ENCODE measurements at regions not wholly inside any gene's neighbourhood (a gene's known extent, or its start where the extent isn't known, plus 50 kb on each side); places are given as distances from the start of the nearest gene placed in this dataset.

GRCh38 chr11:134908583-134908982 is 496.5 kb upstream of the B3GAT1 start:
- H3K4me1 ChIP-seq (replicated peaks in 1 of 4; ENCODE audit: control insufficient read depth in 3 of 4, insufficient read depth in 4 of 4, low read length in 3 of 4) = no peaks in the 10 kb centered on the region
- TF ChIP-seq ATF3 (IDR thresholded peaks at IDR 0.05; ENCODE audit: insufficient read depth, low read depth, low read length) (no peak), CBX5 (IDR thresholded peaks at IDR 0.05; ENCODE audit: low read depth, low read length) (no peak), POLR2A (IDR thresholded peaks at IDR 0.05; ENCODE audit: control extremely low read depth in 1 of 2, low read depth in 2 of 2, low read length in 2 of 2) (no peak), BACH1 (IDR thresholded peaks at IDR 0.05; ENCODE audit: low read length) (no peak), SIX5 (IDR thresholded peaks at IDR 0.05; ENCODE audit: low read depth, low read length) (no peak), YY1 (IDR thresholded peaks at IDR 0.05; ENCODE audit: low read depth, low read length) (no peak), TAF7 (optimal IDR thresholded peaks at IDR 0.05; ENCODE audit: borderline replicate concordance, low read depth, low read length) (no peak), EP300 (IDR thresholded peaks at IDR 0.05; ENCODE audit: borderline replicate concordance in 1 of 2, low read depth in 2 of 2, low read length in 2 of 2) (no peak), EZH2 (IDR thresholded peaks at IDR 0.05; ENCODE audit: low read depth, low read length, severe bottlenecking) (no peak), CBX8 (IDR thresholded peaks at IDR 0.05; ENCODE audit: borderline replicate concordance, low read depth, low read length) (no peak), POLR2AphosphoS5 (IDR thresholded peaks at IDR 0.05; ENCODE audit: low read depth, low read length) (no peak), BCL11A (IDR thresholded peaks at IDR 0.05; ENCODE audit: low read depth in 2 of 2, low read length in 2 of 2) (no peak), SAP30 (IDR thresholded peaks at IDR 0.05; ENCODE audit: insufficient read depth, insufficient replicate concordance, low read length) (no peak), RNF2 (IDR thresholded peaks at IDR 0.05; ENCODE audit: borderline replicate concordance, low read depth, low read length, missing control alignments, poor library complexity, severe bottlenecking) (no peak), CHD2 (IDR thresholded peaks at IDR 0.05; ENCODE audit: low read length) (no peak)

More at GRCh38 chr11:134908583-134908982, 496.5 kb upstream of the B3GAT1 start:
- H4K91ac ChIP-seq (replicated peaks; ENCODE audit: insufficient read length, low read length) = no peak overlapping the region
- 90% methylated on average over 5 of the region's 5 CpGs; no CpG with 5 or more reads in 1 of the 2 experiments for WGBS, 2 experiments (ENCODE audit: extremely low coverage in 1 of 2, insufficient coverage in 1 of 2, insufficient read length in 1 of 2, insufficient replicate concordance in 2 of 2, low coverage in 1 of 2, low lambda C conversion rate in 2 of 2, missing lambda C conversion rate in 1 of 2)
- H2BK20ac ChIP-seq (ENCODE audit: low read length) = no peak overlapping the region
- H3K79me2 ChIP-seq (ENCODE audit: control insufficient read depth in 1 of 2, insufficient read depth in 2 of 2, low read length in 2 of 2) = no peaks in the 10 kb centered on the region
- H3K18ac ChIP-seq (ENCODE audit: extremely low read depth, low read length) = no peak overlapping the region
- no peak overlapping the region for H2BK12ac ChIP-seq (ENCODE audit: low read depth, low read length)
- H3K27me3 ChIP-seq (replicated peaks in 1 of 4; ENCODE audit: control insufficient read depth in 3 of 4, extremely low read depth in 1 of 4, insufficient read depth in 3 of 4, low read length in 3 of 4) = no peaks in the 10 kb centered on the region; a peak in 1 of 7 replicates
- no peak overlapping the region for H3K23ac ChIP-seq (ENCODE audit: insufficient read length)
- no peak overlapping the region for H3K14ac ChIP-seq (ENCODE audit: insufficient read length)
- H3K4me2 ChIP-seq (ENCODE audit: insufficient read depth in 1 of 2, low read depth in 2 of 2, low read length in 2 of 2) = no peak overlapping the region
- H3K4me3 ChIP-seq (ENCODE audit: extremely low read depth in 1 of 4, insufficient read depth in 2 of 4, low read depth in 3 of 4, low read length in 4 of 4) = no peak overlapping the region
- H2AK5ac ChIP-seq (ENCODE audit: low read depth, low read length) = no peak overlapping the region
- no peaks in the 10 kb centered on the region for H3K9me3 ChIP-seq (ENCODE audit: insufficient read depth in 2 of 2, low read depth in 1 of 2, low read length in 1 of 2)
- DNase-seq (ENCODE audit: low read depth in 1 of 2, low spot score in 2 of 2) (no peak), FAIRE-seq (no peak)
- H2BK5ac ChIP-seq (ENCODE audit: low read depth, low read length) = no peak overlapping the region
- H2AFZ ChIP-seq (ENCODE audit: low read length) = no peak overlapping the region
- H4K20me1 ChIP-seq (replicated peaks in 1 of 2; ENCODE audit: control insufficient read depth in 1 of 2, insufficient read depth in 2 of 2, low read length in 2 of 2) = no peaks in the 10 kb centered on the region
- H2BK15ac ChIP-seq (ENCODE audit: low read length) = no peak overlapping the region
- no peak overlapping the region for H3K27ac ChIP-seq (ENCODE audit: low read depth, low read length)
- H3K79me1 ChIP-seq (ENCODE audit: low read depth, low read length) = no peaks in the 10 kb centered on the region
- no peak overlapping the region for H3K56ac ChIP-seq (replicated peaks; ENCODE audit: insufficient read length, low read depth, low read length)
- no peak overlapping the region for H2BK120ac ChIP-seq (replicated peaks; ENCODE audit: low read depth, low read length)
- CTCF ChIA-PET (ENCODE audit: partially characterized antibody) = no interaction called here
- no peak overlapping the region for H3K9ac ChIP-seq (replicated peaks in 1 of 4; ENCODE audit: extremely low read depth in 1 of 4, low read depth in 3 of 4, low read length in 3 of 4)
- H3K23me2 ChIP-seq (ENCODE audit: low read depth, low read length) = no peaks in the 10 kb centered on the region
- POLR2A ChIA-PET (ENCODE audit: partially characterized antibody) = no interaction called here
- no peaks in the 10 kb centered on the region for H3K36me3 ChIP-seq (ENCODE audit: control insufficient read depth in 2 of 4, insufficient read depth in 4 of 4, low read length in 3 of 4)
- no peak overlapping the region for H4K8ac ChIP-seq (ENCODE audit: extremely low read depth, insufficient read depth, low read length)
- no peak overlapping the region for H3K4ac ChIP-seq (replicated peaks; ENCODE audit: insufficient read length, low read depth, low read length)
- H4K5ac ChIP-seq (ENCODE audit: insufficient read length, low read depth, low read length) = no peak overlapping the region
